ENCODE measurements at regions not wholly inside any gene's neighbourhood (a gene's known extent, or its start where the extent isn't known, plus 50 kb on each side); places are given as distances from the start of the nearest gene placed in this dataset.

DNA sequence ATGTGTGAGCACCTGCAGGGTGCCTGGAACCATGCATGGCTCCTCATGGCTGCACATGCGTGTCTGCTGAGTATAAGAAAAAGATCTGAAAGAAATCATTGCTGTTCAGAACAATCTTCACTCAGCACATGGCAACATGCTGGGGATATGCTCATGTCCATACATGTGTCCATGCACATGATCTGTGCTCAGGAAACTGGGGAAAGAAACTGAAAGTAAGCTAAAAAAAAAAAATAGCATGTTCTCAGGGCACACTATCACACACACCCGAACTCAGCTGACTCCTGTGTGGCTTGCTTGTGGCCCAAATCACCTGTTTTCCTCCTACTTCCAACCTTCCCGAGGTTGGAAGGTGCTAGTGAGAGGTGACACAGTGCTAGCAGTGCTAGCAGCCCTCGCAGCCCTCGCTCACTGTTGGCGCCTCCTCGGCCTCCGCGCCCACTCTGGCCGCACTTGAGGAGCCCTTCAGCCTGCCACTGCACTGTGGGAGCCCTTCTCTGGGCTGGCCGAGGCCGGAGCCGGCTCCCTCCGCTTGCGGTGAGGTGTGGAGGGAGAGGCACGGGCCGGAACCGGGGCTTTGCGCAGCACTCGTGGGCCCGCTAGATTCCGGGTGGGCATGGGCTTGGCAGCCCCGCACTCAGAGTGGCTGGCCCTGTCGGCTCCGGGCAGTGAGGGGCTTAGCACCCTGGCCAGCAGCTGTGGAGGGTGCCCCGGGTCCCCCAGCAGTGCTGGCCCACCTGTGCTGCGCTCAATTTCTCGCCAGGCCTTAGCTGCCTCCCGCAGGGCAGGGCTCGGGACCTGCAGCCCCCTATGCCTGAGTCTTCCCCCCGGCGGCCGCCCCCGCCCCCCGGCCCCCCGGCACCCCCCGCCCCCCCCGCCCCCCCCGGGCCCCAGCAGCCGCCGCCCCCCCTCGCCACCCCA is 76.0 kb downstream of the GADD45G start:
- no peak for TF ChIP-seq CTCF (conservative IDR thresholded peaks at IDR 0.05 in 1 of 2, IDR thresholded peaks at IDR 0.05 in 1 of 2; ENCODE audit: extremely low read depth in 1 of 2, insufficient read depth in 1 of 2, low read depth in 1 of 2, low read length in 2 of 2)
- no peak for TF ChIP-seq EZH2 (IDR thresholded peaks at IDR 0.05; ENCODE audit: borderline replicate concordance, low read length)

All from mammary epithelial cell (primary cell).